Transverse colon (tissue), 3 donors: ENCODE measurements at regions not wholly inside any gene's neighbourhood (a gene's known extent, or its start where the extent isn't known, plus 50 kb on each side); places are given as distances from the start of the nearest gene placed in this dataset.

Experiments
- CTCF ChIP-seq, 5 experiments: fragments of 200-600 bp in 3 of 5; fragments of 450-650 bp in 2 of 5; sonication (generic) in 3 of 5; IDR thresholded peaks; 1 replicate in 2 of 5; 2 replicates in 3 of 5; pipeline ENCODE4 v1.5.1; 2016 to 2017; ENCODE audit warnings: antibody characterized with exemption in 5 of 5, inconsistent platforms in 3 of 5, mild to moderate bottlenecking in 2 of 5, moderate library complexity in 1 of 5
- POLR2A ChIP-seq: fragments of 450-650 bp; IDR thresholded peaks from one replicate; pipeline ENCODE4 v1.6.1; 2016; ENCODE audit warnings: antibody characterized with exemption, mild to moderate bottlenecking, moderate library complexity

- TF ChIP-seq CTCF (IDR thresholded peaks at IDR 0.05) (no peak), POLR2A (no peak)
Observed at GRCh38 chr2:100739735-100740432, 80.1 kb upstream of the NPAS2 start.
